Natural killer cell (primary cell): ENCODE measurements at regions not wholly inside any gene's neighbourhood (a gene's known extent, or its start where the extent isn't known, plus 50 kb on each side); places are given as distances from the start of the nearest gene placed in this dataset.

Experiments
- ATAC-seq, 3 donors: fragments of 150-1000 bp in 2 of 3; fragments of 200-7000 bp in 1 of 3; cut with Tn5 transposase; 1 replicate in 1 of 3; 2 replicates in 2 of 3; pipeline ENCODE4 v1.10.0; 2021; ENCODE audit warnings: mild to moderate bottlenecking in 2 of 3, moderate library complexity in 2 of 3
- DNase-seq, 2 donors: peaks; one replicate each; pipeline versions ENCODE4 v3.0.0 to v3.0.0-alpha.2; 2013 to 2021; ENCODE audit warnings: mixed read lengths in 1 of 2
- H3K27ac ChIP-seq: one replicate; pipeline ENCODE4 v1.5.1; 2013; ENCODE audit warnings: mild to moderate bottlenecking, low read length
- H3K27me3 ChIP-seq: one replicate; pipeline ENCODE4 v1.6.1; 2013; ENCODE audit warnings: low read length; ENCODE audit not compliant: control insufficient read depth, insufficient read depth
- H3K36me3 ChIP-seq: one replicate; pipeline ENCODE4 v1.6.1; 2013; ENCODE audit warnings: low read length; ENCODE audit not compliant: control insufficient read depth, insufficient read depth
- H3K4me1 ChIP-seq: one replicate; pipeline ENCODE4 v1.6.1; 2013; ENCODE audit warnings: low read length; ENCODE audit not compliant: control insufficient read depth, insufficient read depth
- H3K4me3 ChIP-seq: one replicate; pipeline ENCODE4 v1.5.1; 2013; ENCODE audit warnings: low read length
- H3K9me3 ChIP-seq: one replicate; pipeline ENCODE4 v1.6.1; 2013; ENCODE audit warnings: low read length; ENCODE audit not compliant: control insufficient read depth, insufficient read depth
- H3K27ac Mint-ChIP-seq, 2 donors: one replicate each; pipeline ENCODE4 v1.8.0; 2022; ENCODE audit warnings: mild to moderate bottlenecking in 2 of 2, mixed read lengths in 2 of 2, moderate library complexity in 1 of 2
- H3K27me3 Mint-ChIP-seq, 2 donors: one replicate each; pipeline ENCODE4 v1.8.0; 2022; ENCODE audit warnings: low read depth in 2 of 2, mixed read lengths in 2 of 2
- H3K36me3 Mint-ChIP-seq: one replicate; pipeline ENCODE4 v1.8.0; 2022; ENCODE audit warnings: mixed read lengths
- H3K4me1 Mint-ChIP-seq, 2 donors: one replicate each; pipeline ENCODE4 v1.8.0; 2022; ENCODE audit warnings: mixed read lengths in 2 of 2
- H3K4me3 Mint-ChIP-seq: one replicate; pipeline ENCODE4 v1.8.0; 2022; ENCODE audit warnings: mild to moderate bottlenecking, moderate library complexity, mixed read lengths
- H3K9me3 Mint-ChIP-seq, 2 donors: one replicate each; pipeline ENCODE4 v1.8.0; 2022; ENCODE audit warnings: mixed read lengths in 2 of 2
- CTCF ChIP-seq: fragments of 200-600 bp; IDR thresholded peaks from one replicate; pipeline ENCODE4 v1.8.0; 2022; ENCODE audit warnings: antibody characterized with exemption
- WGBS: methylation state at CpG from one replicate; pipeline ENCODE4 v1.1.7; 2013; ENCODE audit warnings: missing lambda C conversion rate; ENCODE audit not compliant: insufficient coverage; 5-methylcytosine and 5-hydroxymethylcytosine counted together
- intact Hi-C: fragments of 100-400 bp; cut with micrococcal nuclease; formaldehyde crosslinking; loops from one replicate; pipeline ENCODE4 v1.14.2; 2022

GRCh38 chr6:166046982-166047381 is 120.7 kb downstream of the TBXT start:
- H3K27me3 ChIP-seq: no peaks in the 10 kb centered on the region
- peaks cover 3 to 8% of the 10 kb centered on the region in 2 donors for H3K27me3 Mint-ChIP-seq
- WGBS: 89% methylated on average over 1 of the region's 1 CpG
- intact Hi-C loops: no loop called here
- ATAC-seq: no peak
- no peaks in the 10 kb centered on the region for H3K36me3 Mint-ChIP-seq
- H3K9me3 Mint-ChIP-seq: peaks cover 0 to 6% of the 10 kb centered on the region in 2 donors
- DNase-seq: no peak
- H3K4me1 Mint-ChIP-seq: no peaks in the 10 kb centered on the region
- H3K9me3 ChIP-seq: no peaks in the 10 kb centered on the region
- no peak overlapping the region for H3K4me3 Mint-ChIP-seq
- no peaks in the 10 kb centered on the region for H3K36me3 ChIP-seq
- no peak overlapping the region for H3K4me3 ChIP-seq
- no peak overlapping the region for H3K27ac Mint-ChIP-seq
- no peak for TF ChIP-seq CTCF
- H3K27ac ChIP-seq: no peak overlapping the region
- no peaks in the 10 kb centered on the region for H3K4me1 ChIP-seq

- Histone ChIP-seq H3K9me3 (no peaks in the 10 kb centered on the region), H3K27me3 (no peaks in the 10 kb centered on the region), H3K36me3 (no peaks in the 10 kb centered on the region), H3K4me3 (no peak overlapping the region), H3K27ac (no peak overlapping the region), H3K4me1 (no peaks in the 10 kb centered on the region)
- H3K4me3 Mint-ChIP-seq: no peak overlapping the region
- peaks cover 6 to 8% of the 10 kb centered on the region in 2 donors for H3K27me3 Mint-ChIP-seq
- ATAC-seq (no peak), DNase-seq (no peak)
- no peak overlapping the region for H3K27ac Mint-ChIP-seq
- TF ChIP-seq CTCF: no peak
- peaks cover 0 to 4% of the 10 kb centered on the region in 2 donors for H3K9me3 Mint-ChIP-seq
- no peaks in the 10 kb centered on the region for H3K36me3 Mint-ChIP-seq
- no peaks in the 10 kb centered on the region for H3K4me1 Mint-ChIP-seq
- intact Hi-C loops: no loop called here
- WGBS: 75% methylated on average over 2 of the region's 2 CpGs
Observed at GRCh38 chr6:166046226-166046625, 121.4 kb downstream of the TBXT start.

GRCh38 chr6:166045860-166046200 is 121.8 kb downstream of the TBXT start:
- H3K27ac Mint-ChIP-seq: no peak overlapping the region
- ATAC-seq (no peak), DNase-seq (no peak)
- H3K4me3 ChIP-seq: no peak overlapping the region
- no peaks in the 10 kb centered on the region for H3K36me3 Mint-ChIP-seq
- H3K27ac ChIP-seq: no peak overlapping the region
- 91% methylated on average over 1 of the region's 1 CpG for WGBS
- H3K36me3 ChIP-seq: no peaks in the 10 kb centered on the region
- H3K9me3 ChIP-seq: no peaks in the 10 kb centered on the region
- no peak overlapping the region for H3K4me3 Mint-ChIP-seq
- H3K4me1 ChIP-seq: no peaks in the 10 kb centered on the region
- H3K9me3 Mint-ChIP-seq: peaks cover 0 to 4% of the 10 kb centered on the region in 2 donors
- H3K27me3 ChIP-seq: no peaks in the 10 kb centered on the region
- intact Hi-C loops: no loop called here
- no peak for TF ChIP-seq CTCF
- H3K27me3 Mint-ChIP-seq: peaks cover 6 to 10% of the 10 kb centered on the region in 2 donors
- no peaks in the 10 kb centered on the region for H3K4me1 Mint-ChIP-seq

- ATAC-seq: no peak
- H3K4me1 Mint-ChIP-seq: no peaks in the 10 kb centered on the region
Observed at GRCh38 chr6:166045173-166045859, 122.3 kb downstream of the TBXT start.

More at GRCh38 chr6:166045173-166045859, 122.3 kb downstream of the TBXT start:
- H3K36me3 ChIP-seq: no peaks in the 10 kb centered on the region
- H3K36me3 Mint-ChIP-seq: no peaks in the 10 kb centered on the region
- H3K27ac Mint-ChIP-seq: no peak overlapping the region
- H3K4me3 ChIP-seq: no peak overlapping the region
- no peaks in the 10 kb centered on the region for H3K4me1 ChIP-seq
- H3K4me3 Mint-ChIP-seq: no peak overlapping the region
- TF ChIP-seq CTCF: no peak
- no peaks in the 10 kb centered on the region for H3K9me3 ChIP-seq
- intact Hi-C loops: no loop called here
- 82% methylated on average over 3 of the region's 3 CpGs for WGBS
- DNase-seq: no peak
- H3K27me3 Mint-ChIP-seq: peaks cover 6 to 12% of the 10 kb centered on the region in 2 donors
- peaks cover 0 to 4% of the 10 kb centered on the region in 2 donors for H3K9me3 Mint-ChIP-seq
- H3K27ac ChIP-seq: no peak overlapping the region
- no peaks in the 10 kb centered on the region for H3K27me3 ChIP-seq
